ENCODE measurements at regions not wholly inside any gene's neighbourhood (a gene's known extent, or its start where the extent isn't known, plus 50 kb on each side); places are given as distances from the start of the nearest gene placed in this dataset.
"Not testable (repeated sequence)": the region's sequence is repeated elsewhere in the genome, so short reads cannot be mapped to it uniquely, and the experiment has no call there.

- TF ChIP-seq POLR2A (IDR thresholded peaks at IDR 0.05) (no peak), CTCF (IDR thresholded peaks at IDR 0.05) (no peak)
- intact Hi-C loops (cut with DNase I; ENCODE audit: low total_unique reads) = no loop called here
- H3K4me3 ChIP-seq (ENCODE audit: low read depth, poor library complexity, severe bottlenecking) = no peak overlapping the region
- no peak for DNase-seq (ENCODE audit: low spot score in 2 of 2)
- 73 to 74% methylated on average over 12 to 15 of the region's 15 CpGs for WGBS, 2 donors
Observed at GRCh38 chr5:179451114-179451827, 99.1 kb upstream of the RUFY1 start.

GRCh38 chr5:179449950-179450349 lies 100.4 kb upstream of the RUFY1 start:
- WGBS, 2 donors = 83 to 93% methylated on average over 4 of the region's 4 CpGs
- H3K4me3 ChIP-seq (ENCODE audit: low read depth, poor library complexity, severe bottlenecking); intact Hi-C loops (cut with DNase I; ENCODE audit: low total_unique reads); DNase-seq (ENCODE audit: low spot score in 2 of 2): not testable (repeated sequence)

- DNase-seq (ENCODE audit: low spot score in 2 of 2); intact Hi-C loops (cut with DNase I; ENCODE audit: low total_unique reads); H3K4me3 ChIP-seq (ENCODE audit: low read depth, poor library complexity, severe bottlenecking): not testable (repeated sequence)
- WGBS, 2 donors = no CpG with 5 or more reads among the region's 11 CpGs
Observed at GRCh38 chr5:179448282-179448681, 102.1 kb upstream of the RUFY1 start.

GRCh38 chr5:179442289-179442688 lies 97.0 kb upstream of the ADAMTS2 start:
- 93 to 95% methylated on average over 3 of the region's 3 CpGs for WGBS, 2 donors
- intact Hi-C loops (cut with DNase I; ENCODE audit: low total_unique reads); H3K4me3 ChIP-seq (ENCODE audit: low read depth, poor library complexity, severe bottlenecking); DNase-seq (ENCODE audit: low spot score in 2 of 2): not testable (repeated sequence)

- intact Hi-C loops (cut with DNase I; ENCODE audit: low total_unique reads) = no loop called here
- no peak for TF ChIP-seq CTCF (IDR thresholded peaks at IDR 0.05)
- TF ChIP-seq POLR2A (IDR thresholded peaks at IDR 0.05) = no peak
- no peak for DNase-seq (ENCODE audit: low spot score in 2 of 2)
- H3K4me3 ChIP-seq (ENCODE audit: low read depth, poor library complexity, severe bottlenecking) = no peak overlapping the region
- 84% methylated on average over 21 to 22 of the region's 22 CpGs for WGBS, 2 donors
Observed at GRCh38 chr5:179439181-179439985, 94.1 kb upstream of the ADAMTS2 start.

GRCh38 chr5:179438461-179438860 lies 93.2 kb upstream of the ADAMTS2 start:
- WGBS, 2 donors = 74 to 83% methylated on average over 9 of the region's 11 CpGs
- no peak for TF ChIP-seq POLR2A (IDR thresholded peaks at IDR 0.05)
- TF ChIP-seq CTCF (IDR thresholded peaks at IDR 0.05) = no peak

GRCh38 chr5:179438011-179438441 lies 92.8 kb upstream of the ADAMTS2 start:
- DNase-seq (ENCODE audit: low spot score in 2 of 2) = no peak
- intact Hi-C loops (cut with DNase I; ENCODE audit: low total_unique reads) = no loop called here
- WGBS, 2 donors = 47 to 67% methylated on average over 3 to 12 of the region's 15 CpGs
- H3K4me3 ChIP-seq (ENCODE audit: low read depth, poor library complexity, severe bottlenecking) = no peak overlapping the region
- TF ChIP-seq POLR2A (IDR thresholded peaks at IDR 0.05) (no peak), CTCF (IDR thresholded peaks at IDR 0.05) (no peak)

More at GRCh38 chr5:179438461-179438860, 93.2 kb upstream of the ADAMTS2 start:
- DNase-seq (ENCODE audit: low spot score in 2 of 2) = no peak
- intact Hi-C loops (cut with DNase I; ENCODE audit: low total_unique reads) = no loop called here
- no peak overlapping the region for H3K4me3 ChIP-seq (ENCODE audit: low read depth, poor library complexity, severe bottlenecking)

Data from lower leg skin (tissue), 4 donors.